ENCODE measurements at regions not wholly inside any gene's neighbourhood (a gene's known extent, or its start where the extent isn't known, plus 50 kb on each side); places are given as distances from the start of the nearest gene placed in this dataset.

- peaks cover 0 to 16% of the 10 kb centered on the region in 2 donors for H3K9me3 Mint-ChIP-seq
- no peaks in the 10 kb centered on the region for H3K27me3 Mint-ChIP-seq
- H3K4me1 Mint-ChIP-seq (ENCODE audit: low read depth in 2 of 2), result no peaks in the 10 kb centered on the region
- no peak for DNase-seq
- no peak overlapping the region for H3K27ac Mint-ChIP-seq
- no peak for ATAC-seq (replicated peaks)
- no peak overlapping the region for H3K4me3 Mint-ChIP-seq
- H3K36me3 Mint-ChIP-seq (ENCODE audit: insufficient read depth), result no peaks in the 10 kb centered on the region
These were observed 893.7 kb upstream of the SLIT2 start for GRCh38 chr4:19358015-19358414.

- H3K27ac Mint-ChIP-seq, result no peak overlapping the region
- H3K36me3 Mint-ChIP-seq (ENCODE audit: insufficient read depth), result no peaks in the 10 kb centered on the region
- peaks cover 7 to 17% of the 10 kb centered on the region in 2 donors for H3K9me3 Mint-ChIP-seq
- DNase-seq (no peak), ATAC-seq (replicated peaks) (no peak)
- no peaks in the 10 kb centered on the region for H3K27me3 Mint-ChIP-seq
- H3K4me3 Mint-ChIP-seq, result no peak overlapping the region
- H3K4me1 Mint-ChIP-seq (ENCODE audit: low read depth in 2 of 2), result no peaks in the 10 kb centered on the region
These were observed 902.3 kb upstream of the SLIT2 start for GRCh38 chr4:19349416-19349815.

- Mint-ChIP-seq H3K27ac (no peak overlapping the region), H3K4me1 (ENCODE audit: low read depth in 2 of 2) (no peaks in the 10 kb centered on the region), H3K27me3 (no peaks in the 10 kb centered on the region), H3K36me3 (ENCODE audit: insufficient read depth) (no peaks in the 10 kb centered on the region), H3K4me3 (no peak overlapping the region), H3K9me3 (peaks cover 7 to 12% of the 10 kb centered on the region in 2 donors)
- DNase-seq, result no peak
- ATAC-seq (replicated peaks), result no peak
These were observed 903.0 kb upstream of the SLIT2 start for GRCh38 chr4:19348746-19349145.

- ATAC-seq (replicated peaks) (no peak), DNase-seq (no peak)
- Mint-ChIP-seq H3K27ac (no peak overlapping the region), H3K36me3 (ENCODE audit: insufficient read depth) (no peaks in the 10 kb centered on the region), H3K9me3 (peaks cover 9 to 13% of the 10 kb centered on the region in 2 donors), H3K4me1 (ENCODE audit: low read depth in 2 of 2) (no peaks in the 10 kb centered on the region), H3K4me3 (no peak overlapping the region), H3K27me3 (no peaks in the 10 kb centered on the region)
These were observed 905.1 kb upstream of the SLIT2 start for GRCh38 chr4:19346636-19347035.

GRCh38 chr4:19329631-19330030 is 922.1 kb upstream of the SLIT2 start:
- DNase-seq (no peak), ATAC-seq (replicated peaks) (no peak)
- no peaks in the 10 kb centered on the region for H3K36me3 Mint-ChIP-seq (ENCODE audit: insufficient read depth)
- no peaks in the 10 kb centered on the region for H3K4me1 Mint-ChIP-seq (ENCODE audit: low read depth in 2 of 2)
- peaks cover 16 to 23% of the 10 kb centered on the region in 2 donors for H3K9me3 Mint-ChIP-seq
- H3K4me3 Mint-ChIP-seq, result no peak overlapping the region
- H3K27me3 Mint-ChIP-seq, result no peaks in the 10 kb centered on the region
- H3K27ac Mint-ChIP-seq, result no peak overlapping the region

- no peak for DNase-seq
- Mint-ChIP-seq H3K9me3 (peaks cover 16 to 20% of the 10 kb centered on the region in 2 donors), H3K36me3 (ENCODE audit: insufficient read depth) (no peaks in the 10 kb centered on the region), H3K27ac (no peak overlapping the region), H3K27me3 (no peaks in the 10 kb centered on the region), H3K4me1 (ENCODE audit: low read depth in 2 of 2) (no peaks in the 10 kb centered on the region), H3K4me3 (no peak overlapping the region)
- ATAC-seq (replicated peaks), result no peak
These were observed 922.6 kb upstream of the SLIT2 start for GRCh38 chr4:19329077-19329476.

GRCh38 chr4:19327364-19327763 is 924.3 kb upstream of the SLIT2 start:
- no peak overlapping the region for H3K4me3 Mint-ChIP-seq
- DNase-seq (no peak), ATAC-seq (replicated peaks) (no peak)
- no peaks in the 10 kb centered on the region for H3K27me3 Mint-ChIP-seq
- peaks cover 13 to 17% of the 10 kb centered on the region in 2 donors for H3K9me3 Mint-ChIP-seq
- H3K27ac Mint-ChIP-seq, result no peak overlapping the region
- no peaks in the 10 kb centered on the region for H3K36me3 Mint-ChIP-seq (ENCODE audit: insufficient read depth)
- H3K4me1 Mint-ChIP-seq (ENCODE audit: low read depth in 2 of 2), result no peaks in the 10 kb centered on the region

- H3K4me1 Mint-ChIP-seq (ENCODE audit: low read depth in 2 of 2), result no peaks in the 10 kb centered on the region
- no peak for ATAC-seq (replicated peaks)
These were observed 927.5 kb upstream of the SLIT2 start for GRCh38 chr4:19324184-19324583.

GRCh38 chr4:19319607-19320006 is 932.1 kb upstream of the SLIT2 start:
- DNase-seq, result no peak
- H3K27me3 Mint-ChIP-seq, result no peaks in the 10 kb centered on the region
- ATAC-seq (replicated peaks), result no peak
- H3K4me1 Mint-ChIP-seq (ENCODE audit: low read depth in 2 of 2), result no peaks in the 10 kb centered on the region
- H3K4me3 Mint-ChIP-seq, result no peak overlapping the region
- H3K9me3 Mint-ChIP-seq, result peaks cover 7 to 14% of the 10 kb centered on the region in 2 donors
- H3K36me3 Mint-ChIP-seq (ENCODE audit: insufficient read depth), result no peaks in the 10 kb centered on the region
- H3K27ac Mint-ChIP-seq, result no peak overlapping the region

More at GRCh38 chr4:19324184-19324583, 927.5 kb upstream of the SLIT2 start:
- no peak overlapping the region for H3K4me3 Mint-ChIP-seq
- peaks cover 10 to 17% of the 10 kb centered on the region in 2 donors for H3K9me3 Mint-ChIP-seq
- no peak overlapping the region for H3K27ac Mint-ChIP-seq
- no peak for DNase-seq
- no peaks in the 10 kb centered on the region for H3K27me3 Mint-ChIP-seq
- no peaks in the 10 kb centered on the region for H3K36me3 Mint-ChIP-seq (ENCODE audit: insufficient read depth)

GRCh38 chr4:19317377-19317776 is 934.3 kb upstream of the SLIT2 start:
- ATAC-seq (replicated peaks) (no peak), DNase-seq (no peak)
- Mint-ChIP-seq H3K4me1 (ENCODE audit: low read depth in 2 of 2) (no peaks in the 10 kb centered on the region), H3K9me3 (peaks cover 5 to 7% of the 10 kb centered on the region in 2 donors), H3K27ac (no peak overlapping the region), H3K27me3 (no peaks in the 10 kb centered on the region), H3K4me3 (no peak overlapping the region), H3K36me3 (ENCODE audit: insufficient read depth) (no peaks in the 10 kb centered on the region)

GRCh38 chr4:19314116-19314515 is 937.6 kb upstream of the SLIT2 start:
- no peak for DNase-seq
- Mint-ChIP-seq H3K4me3 (no peak overlapping the region), H3K27me3 (no peaks in the 10 kb centered on the region), H3K9me3 (peaks cover 7 to 10% of the 10 kb centered on the region in 2 donors), H3K4me1 (ENCODE audit: low read depth in 2 of 2) (no peaks in the 10 kb centered on the region), H3K36me3 (ENCODE audit: insufficient read depth) (no peaks in the 10 kb centered on the region), H3K27ac (no peak overlapping the region)
- no peak for ATAC-seq (replicated peaks)

- Mint-ChIP-seq H3K27me3 (no peaks in the 10 kb centered on the region), H3K4me3 (no peak overlapping the region), H3K9me3 (peaks cover 7 to 12% of the 10 kb centered on the region in 2 donors), H3K27ac (no peak overlapping the region), H3K4me1 (ENCODE audit: low read depth in 2 of 2) (no peaks in the 10 kb centered on the region), H3K36me3 (ENCODE audit: insufficient read depth) (no peaks in the 10 kb centered on the region)
- no peak for DNase-seq
- no peak for ATAC-seq (replicated peaks)
These were observed 942.3 kb upstream of the SLIT2 start for GRCh38 chr4:19309378-19309777.

- Mint-ChIP-seq H3K36me3 (ENCODE audit: insufficient read depth) (no peaks in the 10 kb centered on the region), H3K9me3 (peaks cover 7 to 8% of the 10 kb centered on the region in 2 donors), H3K4me3 (no peak overlapping the region), H3K27me3 (no peaks in the 10 kb centered on the region), H3K27ac (no peak overlapping the region), H3K4me1 (ENCODE audit: low read depth in 2 of 2) (no peaks in the 10 kb centered on the region)
- ATAC-seq (replicated peaks) (no peak), DNase-seq (no peak)
These were observed 947.7 kb upstream of the SLIT2 start for GRCh38 chr4:19304028-19304427.

- DNase-seq, result no peak
- Mint-ChIP-seq H3K36me3 (ENCODE audit: insufficient read depth) (no peaks in the 10 kb centered on the region), H3K9me3 (peaks cover 0 to 2% of the 10 kb centered on the region in 2 donors), H3K27me3 (no peaks in the 10 kb centered on the region), H3K4me1 (ENCODE audit: low read depth in 2 of 2) (no peaks in the 10 kb centered on the region), H3K4me3 (no peak overlapping the region), H3K27ac (no peak overlapping the region)
- no peak for ATAC-seq (replicated peaks)
These were observed 950.2 kb upstream of the SLIT2 start for GRCh38 chr4:19301527-19301926.

GRCh38 chr4:19300213-19300612 is 951.5 kb upstream of the SLIT2 start:
- no peaks in the 10 kb centered on the region for H3K27me3 Mint-ChIP-seq
- DNase-seq (no peak), ATAC-seq (replicated peaks) (no peak)
- H3K9me3 Mint-ChIP-seq, result peaks cover 0 to 4% of the 10 kb centered on the region in 2 donors
- H3K4me1 Mint-ChIP-seq (ENCODE audit: low read depth in 2 of 2), result no peaks in the 10 kb centered on the region
- no peaks in the 10 kb centered on the region for H3K36me3 Mint-ChIP-seq (ENCODE audit: insufficient read depth)
- H3K27ac Mint-ChIP-seq, result no peak overlapping the region
- no peak overlapping the region for H3K4me3 Mint-ChIP-seq

Data from effector memory CD8-positive, alpha-beta T cell (primary cell).